HK-2 (cell line): ENCODE measurements at regions not wholly inside any gene's neighbourhood (a gene's known extent, or its start where the extent isn't known, plus 50 kb on each side); places are given as distances from the start of the nearest gene placed in this dataset.

ENCODE experiments used
- DNase-seq: peaks from one replicate; pipeline ENCODE4 v3.0.0-alpha.2; 2018; ENCODE audit not compliant: unreplicated experiment

DNA sequence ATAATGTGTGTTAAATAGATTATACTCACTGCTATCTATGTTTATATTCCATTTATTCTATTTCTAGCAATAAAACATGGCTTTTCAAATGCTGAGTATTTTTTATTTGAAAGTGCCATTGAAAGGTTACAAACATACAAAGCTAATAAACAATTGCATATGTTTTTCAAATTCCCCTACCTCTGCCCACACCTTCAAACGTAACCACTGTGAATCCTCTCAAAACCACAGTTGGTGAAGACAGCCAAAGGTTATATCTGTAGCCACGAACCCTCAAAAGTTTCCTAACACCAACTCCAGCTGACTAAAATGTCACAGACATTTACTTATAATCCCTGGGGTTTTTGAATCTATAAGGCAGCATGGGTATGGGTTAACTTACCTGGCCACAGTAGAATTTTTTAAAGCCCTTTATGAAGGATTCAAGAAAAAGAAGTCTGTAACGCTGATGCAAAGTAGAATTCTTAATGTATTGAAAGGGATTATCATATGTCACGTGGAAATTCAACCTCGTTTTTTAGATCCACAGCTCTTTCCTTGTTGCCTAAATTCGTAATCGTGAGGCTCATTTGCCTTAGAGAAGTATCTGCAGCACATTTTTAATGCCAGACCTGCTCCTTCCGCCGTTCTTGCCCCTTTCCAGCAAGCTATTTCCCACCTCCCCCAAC, 122.5 kb upstream of the ZC3H12C start:
- no peak for DNase-seq

DNA sequence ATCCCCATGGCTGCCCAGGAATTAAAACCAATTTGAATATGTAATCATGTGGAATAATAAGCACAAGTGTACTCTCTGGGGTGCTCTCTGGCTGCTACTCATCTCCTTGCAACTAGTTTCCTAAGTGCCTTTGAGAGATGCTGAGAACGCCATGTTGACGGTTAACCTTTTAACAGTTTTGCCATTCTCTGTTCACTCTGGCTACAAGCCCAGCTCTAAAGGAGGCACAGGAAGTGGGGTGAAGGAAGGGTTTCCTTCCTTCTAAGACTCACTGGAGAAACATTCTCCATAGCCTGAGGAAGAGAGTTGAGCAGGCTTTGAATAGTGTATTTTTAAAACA, 122.0 kb upstream of the ZC3H12C start:
- no peak for DNase-seq

DNA sequence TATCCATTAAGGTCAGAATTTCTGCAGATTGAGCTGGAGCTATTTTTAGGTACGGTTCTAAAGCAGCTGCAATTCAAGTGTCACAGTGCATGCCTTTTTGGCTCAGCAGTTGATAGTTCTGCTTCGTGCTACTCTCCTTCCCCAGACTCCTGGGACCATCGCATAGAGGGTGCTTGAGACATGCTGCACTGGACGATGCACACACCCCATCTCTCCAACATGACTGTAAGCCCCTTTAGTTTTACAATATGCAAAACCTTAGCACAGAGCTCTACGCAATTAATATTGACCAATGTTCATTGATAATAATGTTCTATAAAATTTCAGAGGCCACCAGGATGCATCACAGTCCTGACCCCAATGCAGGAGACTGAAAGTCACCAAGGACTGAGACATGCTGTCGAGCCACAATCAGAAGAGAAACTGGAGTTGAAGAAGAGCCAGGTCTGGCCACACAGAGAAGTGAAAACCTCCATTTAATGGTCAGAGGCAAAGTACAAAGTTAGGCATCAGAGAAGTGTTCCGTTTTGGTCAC, 120.9 kb upstream of the ZC3H12C start:
- no peak for DNase-seq

DNA sequence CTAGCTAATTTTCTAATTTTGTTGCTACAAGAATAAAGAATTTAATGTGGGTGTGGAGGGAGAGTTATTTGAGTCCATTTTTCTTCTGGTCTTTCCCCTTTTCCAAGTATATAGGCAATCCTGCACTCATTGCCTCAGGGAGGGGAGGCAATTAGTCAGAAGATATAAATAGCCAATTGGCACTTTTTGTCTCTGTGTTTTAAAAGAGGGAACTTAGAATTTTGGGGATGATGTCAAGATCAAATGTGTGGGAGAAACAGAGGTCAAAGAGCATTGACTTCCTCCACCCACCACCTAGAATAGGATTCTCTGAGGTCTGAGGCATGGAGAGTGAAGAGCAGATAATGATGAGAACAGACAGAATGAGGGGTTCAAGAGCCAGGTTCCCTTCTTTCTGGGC, 120.3 kb upstream of the ZC3H12C start:
- DNase-seq: no peak

DNA sequence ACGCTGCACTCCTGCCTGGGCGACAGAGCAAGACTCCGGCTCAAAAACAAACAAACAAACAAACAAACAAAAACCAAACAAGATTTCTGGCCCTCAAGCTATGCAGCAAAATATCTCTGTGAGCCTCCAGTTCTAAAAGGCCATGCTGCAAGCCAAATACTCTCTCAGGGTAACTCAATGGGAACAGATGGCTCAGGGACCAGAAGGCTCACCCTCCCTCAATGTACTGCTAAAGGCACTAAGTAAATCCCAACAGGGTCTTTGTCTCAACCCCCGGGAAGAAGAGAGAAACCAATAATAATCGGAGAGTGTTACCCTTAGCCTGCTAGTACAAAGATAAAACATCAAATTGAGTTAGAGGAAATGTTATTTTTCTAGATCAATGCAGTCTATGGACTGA, 119.7 kb upstream of the ZC3H12C start:
- no peak for DNase-seq

DNA sequence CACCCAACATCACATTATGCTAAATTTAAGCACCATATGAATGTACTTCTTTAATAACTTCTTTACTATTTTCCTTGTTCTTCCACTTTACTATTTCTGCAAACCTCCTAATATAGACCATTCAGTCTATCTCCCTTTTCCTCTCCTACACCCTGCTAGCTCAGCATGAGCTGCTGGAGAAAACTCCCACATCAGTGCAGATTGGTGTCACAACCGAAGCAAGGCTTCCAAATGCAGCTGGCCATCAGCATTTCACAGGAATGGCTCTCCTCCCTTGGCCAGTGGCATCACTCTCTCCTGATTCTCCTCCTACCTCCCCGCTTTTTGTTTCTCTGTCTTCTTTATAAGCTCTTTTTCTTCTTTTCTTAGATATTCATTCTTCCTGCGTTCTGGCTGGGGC, 118.7 kb upstream of the ZC3H12C start:
- DNase-seq: no peak

DNA sequence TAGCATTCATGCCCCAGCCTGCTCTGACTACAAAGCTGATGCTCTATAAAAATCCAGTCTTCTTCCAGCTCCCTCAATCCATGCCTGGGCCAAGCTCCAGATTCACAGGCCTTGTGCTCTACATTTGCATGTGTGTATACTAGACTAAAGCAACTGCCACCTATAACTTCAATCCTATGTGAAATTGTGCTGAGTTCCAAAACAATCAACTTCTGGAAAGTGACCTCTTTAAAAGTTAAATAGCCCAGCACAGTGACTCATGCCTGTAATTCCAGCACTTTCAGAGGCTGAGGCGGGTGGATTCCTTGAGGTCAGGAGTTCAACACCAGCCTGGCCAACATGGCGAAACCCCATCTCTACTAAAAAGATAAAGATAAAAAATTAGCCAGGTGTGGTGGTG, 114.3 kb upstream of the ZC3H12C start:
- no peak for DNase-seq

DNA sequence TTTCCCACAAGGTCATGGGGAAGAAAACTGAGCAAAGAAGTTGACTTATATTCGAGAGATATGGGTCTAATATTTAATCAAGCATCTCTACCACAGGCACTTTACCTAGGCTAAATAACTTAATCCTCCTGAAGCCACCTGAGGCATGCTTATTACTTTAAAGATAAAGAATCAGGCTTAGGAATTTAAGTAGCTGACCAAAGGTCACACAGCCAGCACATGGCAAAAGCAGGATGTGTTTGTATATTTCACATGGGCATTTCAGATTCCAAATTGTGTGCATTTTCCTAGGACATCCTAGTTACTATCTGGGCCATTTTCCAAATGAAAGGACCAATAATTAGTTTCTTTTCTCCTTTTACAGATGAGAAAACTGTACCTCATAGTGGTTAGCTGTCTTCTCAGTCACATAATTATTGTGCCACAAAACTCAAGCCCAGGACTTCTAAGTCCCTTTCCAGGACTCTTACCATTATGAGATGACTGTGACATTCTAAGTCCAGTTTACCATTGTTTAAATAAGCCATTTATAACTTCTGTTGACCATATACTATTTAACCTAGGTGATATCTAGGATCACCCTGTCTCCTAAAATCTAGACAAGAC, 112.1 kb upstream of the ZC3H12C start:
- no peak for DNase-seq

DNA sequence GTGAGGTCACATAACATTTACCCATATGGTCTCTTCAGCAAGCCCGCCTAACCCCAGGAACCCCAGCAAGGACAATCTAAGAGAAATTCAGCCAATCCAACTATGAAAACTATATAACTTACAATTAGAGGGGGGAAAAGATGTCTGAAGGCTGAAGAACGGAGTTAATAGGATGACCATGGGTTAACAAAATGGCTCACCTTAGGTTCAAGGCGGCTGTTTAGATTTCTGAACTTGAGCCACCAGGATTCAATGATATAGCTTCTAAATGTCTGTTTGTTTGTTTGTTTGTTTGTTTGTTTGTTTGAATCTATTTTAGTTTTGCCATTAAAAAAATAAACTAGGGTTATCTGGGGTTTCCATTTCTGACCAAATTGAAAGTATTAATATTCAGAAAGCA, 109.8 kb upstream of the ZC3H12C start:
- no peak for DNase-seq

DNA sequence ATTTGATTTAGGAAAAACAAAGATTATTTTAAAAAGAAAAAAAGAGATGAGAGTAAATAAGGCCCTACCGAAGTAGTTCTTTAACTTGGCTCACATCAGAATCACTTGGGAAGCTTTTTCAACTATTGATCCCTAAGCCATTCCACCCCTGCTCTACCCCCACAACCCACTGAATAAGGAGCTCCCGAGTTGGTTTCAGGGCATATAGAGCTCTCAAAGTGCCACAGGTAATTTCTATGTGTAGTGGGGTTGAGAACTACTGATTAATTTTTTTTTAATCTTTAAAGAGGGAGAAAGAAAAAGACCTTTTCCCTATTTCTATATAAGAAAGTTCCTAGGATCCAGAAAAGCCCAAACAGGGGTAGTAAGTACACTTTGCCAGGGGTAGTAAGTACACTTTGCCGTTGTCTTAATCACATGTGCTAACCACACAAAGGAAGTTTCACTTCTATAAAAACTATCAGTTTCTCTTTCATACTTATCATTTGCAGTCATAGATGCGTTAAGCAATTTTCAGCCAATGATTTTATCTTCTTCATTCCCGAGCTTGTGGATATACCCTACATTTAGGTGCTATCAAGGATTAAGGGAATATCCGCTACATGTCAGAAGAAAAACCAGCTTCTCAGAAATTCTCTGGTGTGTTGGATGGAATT, 108.4 kb upstream of the ZC3H12C start:
- DNase-seq: no peak

DNA sequence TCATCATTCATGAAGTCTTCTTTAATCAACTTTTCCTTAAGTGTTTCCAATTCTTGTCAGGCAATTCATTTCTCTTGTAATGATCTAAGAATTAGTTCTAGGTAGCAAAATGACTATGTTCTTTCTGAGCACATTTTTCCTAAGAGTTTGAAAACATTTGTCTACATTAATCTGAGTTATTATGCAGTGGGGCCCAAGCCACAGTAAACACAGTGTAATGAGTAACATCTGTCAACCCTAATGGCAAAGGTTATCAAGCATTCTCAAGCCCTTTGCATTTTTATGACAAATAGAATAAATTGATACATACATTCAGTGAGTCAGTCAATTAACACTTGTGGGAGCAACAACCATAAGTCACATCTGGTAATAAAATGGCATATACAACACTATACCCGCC, 106.7 kb upstream of the ZC3H12C start:
- DNase-seq: no peak

DNA sequence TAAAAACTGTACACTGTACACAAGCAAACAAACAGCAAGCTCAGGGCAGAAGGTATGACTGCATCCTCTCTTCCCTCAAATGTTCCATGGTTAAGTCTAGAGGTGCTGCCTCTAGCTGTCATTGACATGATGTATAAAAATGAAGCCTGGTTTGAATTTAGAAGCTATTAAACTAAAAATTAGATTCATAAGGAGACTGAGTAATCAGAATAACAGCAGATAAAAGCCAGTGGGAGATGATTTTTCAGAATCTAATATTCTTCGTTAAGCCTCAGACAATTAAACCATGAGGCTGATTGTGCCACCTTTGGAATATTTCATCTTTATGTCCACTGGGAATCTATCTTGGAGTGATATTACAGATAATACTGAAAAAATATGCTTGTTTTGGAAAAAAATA, 101.4 kb upstream of the ZC3H12C start:
- no peak for DNase-seq

DNA sequence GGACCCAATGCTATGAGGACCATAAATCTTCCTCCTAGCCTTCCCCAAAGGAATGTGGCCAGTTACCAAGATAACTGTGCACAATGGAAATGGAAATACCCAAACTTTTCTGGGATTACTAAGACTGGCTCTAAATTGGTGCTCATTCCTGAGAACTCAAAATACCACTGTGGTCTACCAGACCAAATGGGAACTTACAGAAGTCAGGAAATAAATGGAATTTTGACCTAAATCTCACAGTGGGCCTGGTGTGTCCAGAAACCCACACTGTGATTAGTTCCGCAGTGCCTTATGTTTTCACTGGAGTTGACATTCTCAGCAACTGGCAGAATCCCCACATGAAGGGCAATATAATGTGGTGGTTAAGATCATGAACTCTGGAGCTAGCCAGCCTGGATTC, 99.4 kb upstream of the ZC3H12C start:
- no peak for DNase-seq

DNA sequence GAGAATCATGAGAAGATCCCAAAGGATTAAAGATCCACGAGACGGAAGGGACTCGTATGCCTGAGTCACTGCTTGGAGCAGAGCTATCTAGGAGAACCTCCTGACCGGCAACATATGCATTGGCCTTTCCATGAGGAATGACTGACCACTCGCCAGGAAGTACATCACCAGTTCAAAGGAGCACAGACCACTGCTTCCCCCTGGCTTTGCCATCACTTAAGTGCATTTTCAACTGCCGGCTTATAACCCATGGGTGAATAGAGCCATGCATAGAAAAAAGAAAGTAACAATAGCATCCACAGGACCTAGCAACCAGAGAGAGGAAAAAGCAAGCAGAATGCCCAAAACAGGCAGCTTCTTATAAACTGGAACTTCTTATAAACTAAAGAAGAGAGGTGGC, 98.3 kb upstream of the ZC3H12C start:
- DNase-seq: no peak

DNA sequence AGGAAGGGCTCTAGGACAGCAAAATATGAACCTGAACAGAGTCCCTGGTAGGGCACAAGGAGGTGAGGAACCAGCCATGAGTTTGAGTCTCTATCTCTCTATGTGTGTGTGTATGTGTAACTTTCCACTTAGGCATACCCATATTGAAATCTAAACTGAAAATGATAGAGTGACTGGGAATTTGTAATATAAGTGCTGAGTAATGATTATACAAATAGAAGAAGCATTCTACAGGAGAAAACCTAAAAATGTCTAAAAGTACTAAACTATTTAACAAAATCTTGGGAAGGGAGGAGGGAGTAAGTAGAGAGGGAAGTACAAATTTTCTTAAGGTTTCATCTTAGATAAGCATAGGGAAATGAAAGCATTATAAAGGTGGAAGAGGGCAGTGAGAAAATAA, 97.1 kb upstream of the ZC3H12C start:
- DNase-seq: no peak

DNA sequence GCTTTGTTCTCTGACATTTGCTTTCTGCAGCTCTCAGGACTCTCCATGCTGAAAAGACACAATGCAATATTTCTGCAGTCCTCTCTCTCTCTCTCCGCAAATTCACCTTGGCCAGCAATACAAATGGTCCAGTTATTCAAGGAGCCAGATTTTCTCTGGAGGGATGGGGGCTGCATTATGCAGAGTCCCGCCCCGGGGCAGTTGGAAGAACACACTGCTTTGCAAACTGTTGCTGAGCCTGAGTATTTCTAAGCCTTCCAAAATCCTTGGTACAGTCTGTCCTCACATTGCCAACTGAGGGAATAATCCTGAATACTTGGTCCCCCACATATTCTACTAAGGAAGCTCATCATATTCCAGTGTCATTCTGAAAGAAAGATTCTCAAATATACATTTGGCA, 94.3 kb upstream of the ZC3H12C start:
- no peak for DNase-seq

DNA sequence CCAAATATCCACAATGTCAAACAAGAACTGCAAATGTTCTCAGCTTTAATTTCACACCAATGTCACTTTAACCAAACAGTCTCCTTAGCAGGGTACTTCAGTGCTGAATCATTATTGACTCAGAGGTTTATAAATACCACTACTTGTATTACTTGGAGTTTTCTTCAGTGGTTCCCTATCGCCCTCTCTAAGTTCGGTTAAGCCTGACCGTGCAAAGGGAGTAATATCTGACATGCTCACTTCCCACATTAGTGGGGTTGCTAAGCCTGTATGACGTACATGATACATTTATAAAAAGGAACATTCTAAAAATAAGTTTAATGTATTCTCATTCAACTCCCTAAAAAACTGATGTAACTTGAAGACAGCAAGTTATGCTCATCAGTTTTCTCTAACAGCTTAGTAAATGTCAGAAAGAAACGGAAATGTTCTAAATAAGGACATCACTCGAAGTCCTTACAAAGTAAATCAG, 93.1 kb upstream of the ZC3H12C start:
- no peak for DNase-seq

DNA sequence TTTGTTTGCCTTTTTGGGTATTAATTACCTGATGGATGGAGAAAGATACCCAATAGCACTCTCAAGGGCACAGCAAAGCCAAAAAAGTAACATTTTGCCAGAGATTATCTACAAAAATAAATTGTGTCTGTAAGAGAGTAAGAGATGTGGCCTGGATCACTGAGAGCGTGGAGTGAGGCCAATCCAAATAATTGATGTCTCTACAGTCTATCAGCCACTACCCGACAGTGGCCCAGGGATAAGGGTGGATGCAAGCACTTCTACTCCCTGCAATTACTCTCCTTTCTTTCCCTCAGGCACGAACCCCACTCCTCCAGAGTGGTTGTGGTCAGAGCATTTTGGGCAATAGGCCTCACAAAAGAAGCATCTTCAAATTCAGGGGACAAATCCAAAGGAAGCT, 92.3 kb upstream of the ZC3H12C start:
- no peak for DNase-seq

DNA sequence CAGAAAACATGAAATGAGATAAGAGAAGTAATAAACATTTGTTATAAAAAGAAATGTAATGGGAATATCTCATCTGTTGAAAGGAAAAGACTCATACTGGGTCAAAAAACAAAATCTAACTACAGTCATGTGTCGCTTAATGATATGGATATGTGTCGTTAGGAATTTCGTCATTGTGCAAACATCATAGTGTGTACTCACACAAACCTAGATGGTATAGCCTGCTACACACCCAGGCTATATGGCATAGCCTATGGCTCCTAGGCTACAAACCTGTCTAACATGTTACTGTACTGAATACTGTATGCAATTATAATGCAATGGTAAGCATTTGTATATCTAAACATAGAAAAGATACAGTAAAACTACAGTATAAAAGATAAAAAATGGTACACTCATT, 89.8 kb upstream of the ZC3H12C start:
- no peak for DNase-seq

DNA sequence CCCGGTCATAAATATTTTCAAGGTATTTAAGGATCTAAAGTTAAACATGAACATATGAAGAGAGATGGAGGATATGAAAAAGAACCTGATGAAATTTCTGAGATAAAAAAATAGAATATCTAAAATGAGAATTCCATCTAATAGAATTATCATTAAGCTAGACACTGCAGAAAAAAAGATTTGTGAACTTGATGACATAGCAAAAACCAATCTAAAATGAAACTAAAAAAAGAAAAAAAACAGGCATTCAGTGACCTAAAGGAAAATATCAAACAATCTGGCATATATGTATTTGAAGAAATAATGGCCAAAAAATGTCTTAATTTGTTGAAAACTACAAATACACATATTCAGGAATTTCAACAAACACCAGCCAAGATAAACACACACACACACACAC, 81.6 kb upstream of the ZC3H12C start:
- DNase-seq: no peak

DNA sequence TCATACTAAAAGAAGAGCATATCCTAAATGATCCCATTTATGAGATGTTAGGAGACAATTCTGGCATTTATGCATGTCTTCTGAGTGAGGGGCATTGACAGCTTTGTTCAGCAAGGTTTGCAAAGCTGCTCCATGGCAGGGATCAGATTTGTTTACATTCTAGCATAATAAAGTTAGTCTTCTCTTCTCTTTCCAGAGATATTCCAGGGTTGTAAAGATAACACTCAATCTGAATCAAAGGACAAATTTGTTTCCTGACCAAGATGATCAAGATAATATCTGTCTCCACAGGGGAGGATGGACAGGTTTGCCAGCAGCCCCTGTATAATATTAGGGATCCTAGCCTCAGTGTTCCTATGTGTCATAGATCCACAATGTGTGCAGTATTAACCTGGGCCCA, 77.5 kb upstream of the ZC3H12C start:
- DNase-seq: no peak

DNA sequence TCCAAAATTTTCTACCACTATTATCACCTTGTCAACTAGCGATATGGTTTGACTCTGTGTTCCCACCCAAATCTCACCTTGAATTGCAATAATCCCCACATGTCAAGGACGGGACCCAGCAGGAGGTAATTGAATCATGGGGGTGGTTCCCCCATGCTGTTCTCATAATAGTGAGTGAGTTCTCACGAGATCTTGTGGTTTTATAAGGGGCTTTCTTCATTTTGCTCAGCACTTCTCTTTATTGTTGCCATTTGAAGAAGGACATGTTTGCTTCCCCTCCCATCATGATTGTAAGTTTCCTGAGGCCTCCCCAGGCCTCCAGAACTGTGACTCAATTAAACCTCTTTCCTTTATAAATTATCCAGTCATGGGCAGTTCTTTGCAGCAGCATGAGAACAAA, 73.5 kb upstream of the ZC3H12C start:
- DNase-seq: no peak

DNA sequence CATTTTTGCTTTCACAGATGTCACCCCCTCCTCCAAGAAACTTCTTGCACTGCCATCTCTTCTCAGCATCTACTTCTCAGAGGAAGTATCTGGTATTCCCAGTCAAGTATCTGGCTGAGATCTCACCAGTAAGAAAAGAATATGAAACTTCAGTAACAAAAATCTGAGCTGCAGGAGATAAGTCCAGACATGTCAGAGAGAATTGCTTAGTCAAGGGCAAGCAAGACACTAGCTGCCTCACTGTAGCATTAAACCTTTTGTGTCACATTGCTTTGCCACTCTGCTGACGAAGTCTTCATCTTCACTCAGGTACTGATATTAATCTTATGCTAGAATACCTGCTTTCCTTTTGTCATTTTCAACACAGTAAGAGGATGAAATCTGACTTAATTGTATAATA, 70.6 kb upstream of the ZC3H12C start:
- no peak for DNase-seq
